Memory B cell (primary cell): ENCODE measurements at regions not wholly inside any gene's neighbourhood (a gene's known extent, or its start where the extent isn't known, plus 50 kb on each side); places are given as distances from the start of the nearest gene placed in this dataset.

Source experiments
- ATAC-seq: fragments of 150-1000 bp; cut with Tn5 transposase; 2 replicates; pipeline ENCODE4 v1.10.0; 2021; ENCODE audit warnings: low read depth, mild to moderate bottlenecking, moderate library complexity
- DNase-seq, 2 donors: peaks; one replicate each; pipeline ENCODE4 v3.0.0; 2022; ENCODE audit warnings: low spot score in 2 of 2
- H3K27ac Mint-ChIP-seq: one replicate; pipeline ENCODE4 v1.8.0; 2022; ENCODE audit warnings: mild to moderate bottlenecking, moderate library complexity, mixed read lengths
- H3K27me3 Mint-ChIP-seq: one replicate; pipeline ENCODE4 v1.8.0; 2022; ENCODE audit warnings: mixed read lengths
- H3K36me3 Mint-ChIP-seq: one replicate; pipeline ENCODE4 v1.8.0; 2022; ENCODE audit warnings: mild to moderate bottlenecking, mixed read lengths
- H3K4me1 Mint-ChIP-seq: one replicate; pipeline ENCODE4 v1.8.0; 2022; ENCODE audit warnings: mixed read lengths
- H3K4me3 Mint-ChIP-seq: one replicate; pipeline ENCODE4 v1.8.0; 2022; ENCODE audit warnings: mild to moderate bottlenecking, moderate library complexity, mixed read lengths
- H3K9me3 Mint-ChIP-seq: one replicate; pipeline ENCODE4 v1.8.0; 2022; ENCODE audit warnings: mixed read lengths

DNA sequence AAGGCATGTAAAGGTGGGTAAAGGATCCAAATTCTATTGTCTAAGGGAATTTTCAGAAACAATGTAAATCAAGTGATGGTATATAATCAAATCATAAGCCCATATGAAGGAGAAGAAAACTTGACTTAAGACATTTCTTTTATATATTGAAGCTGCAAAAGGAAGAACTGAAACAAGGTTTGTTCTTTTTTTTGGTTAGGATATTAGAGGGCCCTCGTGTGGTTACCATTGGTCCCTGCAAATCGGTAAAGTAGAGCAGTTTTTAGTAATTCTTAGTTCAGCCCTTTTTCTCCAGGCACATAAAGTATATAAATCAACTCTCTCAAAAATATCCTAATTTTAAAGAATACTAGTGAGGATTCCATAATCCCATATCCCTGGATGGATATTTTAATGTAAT, 105.6 kb upstream of the STK17B start:
- Mint-ChIP-seq H3K4me1 (peaks cover 28% of the 10 kb centered on the region), H3K9me3 (no peaks in the 10 kb centered on the region), H3K27ac (peak overlapping the region; percentile 84), H3K4me3 (no peak overlapping the region), H3K36me3 (no peaks in the 10 kb centered on the region), H3K27me3 (no peaks in the 10 kb centered on the region)
- ATAC-seq (peak; percentile 49), DNase-seq (peak in 1 of 2 donors; percentile 54)

DNA sequence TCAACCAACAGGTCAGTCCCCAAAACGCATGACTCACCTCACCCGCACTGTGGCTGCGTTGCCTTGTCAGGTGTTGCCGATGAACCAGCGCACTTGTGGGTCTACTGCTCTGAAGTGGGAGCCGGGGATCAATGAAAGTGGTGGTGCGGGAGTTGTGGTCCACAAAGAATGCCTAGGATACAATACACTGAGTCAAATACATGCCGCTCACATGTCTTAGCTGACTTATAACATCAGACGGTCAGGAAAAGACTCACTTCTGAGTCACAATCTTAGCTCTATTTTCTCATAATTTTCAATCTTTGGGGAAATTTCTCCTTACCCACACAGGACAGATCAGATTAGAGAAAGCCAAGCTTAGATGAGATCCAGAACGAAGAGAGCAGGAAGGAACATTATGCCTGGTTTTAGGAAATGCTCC, 107.1 kb upstream of the STK17B start:
- H3K4me1 Mint-ChIP-seq: peaks cover 28% of the 10 kb centered on the region

DNA sequence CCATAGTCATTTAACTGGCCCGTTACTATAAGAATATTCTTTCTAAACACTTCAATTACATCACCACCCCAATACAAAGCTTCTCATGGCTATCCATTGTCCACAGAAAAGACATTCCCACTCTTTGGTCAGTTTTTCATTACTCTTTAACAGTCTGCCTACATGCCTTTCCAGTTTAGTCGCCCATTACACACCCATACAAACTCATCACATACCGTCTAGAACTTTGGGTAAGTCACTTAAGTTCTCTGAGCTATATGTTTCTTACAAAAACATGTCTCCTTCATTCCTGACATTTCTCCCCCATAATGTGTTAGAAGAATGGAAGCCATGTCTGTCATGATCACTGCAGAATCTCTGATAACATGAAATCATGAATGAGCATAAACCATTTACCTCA, 108.2 kb upstream of the STK17B start:
- Mint-ChIP-seq H3K27ac (no peak overlapping the region), H3K4me1 (peaks cover 18% of the 10 kb centered on the region), H3K4me3 (no peak overlapping the region), H3K36me3 (no peaks in the 10 kb centered on the region), H3K27me3 (no peaks in the 10 kb centered on the region), H3K9me3 (no peaks in the 10 kb centered on the region)
- no peak for ATAC-seq
- no peak for DNase-seq

More for the DNA sequence above, 107.1 kb upstream of the STK17B start:
- Mint-ChIP-seq H3K27me3 (no peaks in the 10 kb centered on the region), H3K9me3 (no peaks in the 10 kb centered on the region), H3K27ac (no peak overlapping the region), H3K36me3 (no peaks in the 10 kb centered on the region), H3K4me3 (no peak overlapping the region)
- ATAC-seq (no peak), DNase-seq (no peak)

DNA sequence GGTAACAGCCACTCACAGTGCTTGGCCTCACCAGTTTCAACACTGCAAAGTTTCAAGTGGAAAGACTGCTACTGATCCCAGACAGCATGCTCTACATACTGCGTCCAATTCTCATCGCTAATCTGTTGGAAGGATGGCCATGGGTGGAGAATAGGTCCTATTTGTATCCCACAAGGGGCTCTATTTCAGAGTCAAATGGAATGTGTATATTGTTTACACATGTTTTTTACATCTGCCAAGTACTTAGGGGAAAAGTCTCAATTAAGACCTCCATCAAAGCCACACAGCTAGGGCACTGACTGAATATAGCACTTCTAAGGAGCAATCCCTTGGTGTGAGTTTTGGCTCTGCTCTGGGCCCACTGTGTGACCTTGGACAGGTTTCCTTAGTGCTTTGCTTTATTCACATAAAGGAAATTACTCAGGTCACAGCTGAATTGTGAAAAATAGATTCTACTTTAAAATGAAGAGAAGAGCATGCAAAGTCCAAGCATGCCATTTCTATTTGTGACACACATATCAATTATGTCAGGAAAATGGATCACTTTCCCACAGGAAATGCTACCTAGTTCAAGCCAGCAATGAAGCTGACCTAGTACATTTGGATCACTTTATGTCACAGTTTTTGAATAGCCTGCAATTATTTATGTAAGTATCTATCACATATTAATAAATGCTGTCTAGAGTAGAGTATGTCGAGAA, 112.9 kb upstream of the STK17B start:
- H3K4me3 Mint-ChIP-seq: no peak overlapping the region

DNA sequence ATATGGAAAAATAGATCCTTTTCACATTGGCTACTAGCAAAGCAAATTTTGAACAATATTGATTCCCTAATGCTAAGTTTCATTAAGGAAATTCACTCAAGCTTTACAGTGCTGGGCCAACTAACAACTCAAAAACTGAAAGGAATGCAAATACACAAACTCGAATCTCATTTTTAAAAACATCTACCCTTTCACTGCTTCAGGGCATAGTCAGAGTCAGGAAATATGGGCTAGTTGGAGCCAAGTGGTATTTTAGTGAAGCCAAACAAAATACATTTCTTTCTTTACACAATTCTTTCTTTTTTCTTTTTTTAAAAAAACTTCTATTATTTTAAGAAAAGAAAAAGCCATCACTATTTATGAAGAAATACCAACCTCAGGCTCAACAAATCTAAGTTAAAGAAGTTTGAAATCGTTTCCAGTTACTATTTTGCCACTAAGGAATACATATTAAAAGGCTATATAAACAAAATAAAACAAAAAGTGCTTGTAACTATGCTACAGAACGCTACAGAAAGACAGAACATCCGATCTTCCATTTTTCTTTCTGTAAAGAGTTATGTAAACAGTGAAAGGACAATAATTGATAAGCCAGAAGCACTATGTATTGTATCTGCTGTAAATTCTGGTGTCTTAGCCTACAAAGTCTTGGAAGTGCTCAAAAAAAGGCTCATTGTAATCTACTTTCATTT, 113.6 kb upstream of the STK17B start:
- ATAC-seq: no peak
- Mint-ChIP-seq H3K27ac (no peak overlapping the region), H3K4me3 (no peak overlapping the region), H3K27me3 (no peaks in the 10 kb centered on the region), H3K4me1 (peaks cover 20% of the 10 kb centered on the region), H3K36me3 (no peaks in the 10 kb centered on the region), H3K9me3 (no peaks in the 10 kb centered on the region)
- DNase-seq: no peak

More for the DNA sequence above, 112.9 kb upstream of the STK17B start:
- Mint-ChIP-seq H3K9me3 (no peaks in the 10 kb centered on the region), H3K4me1 (peaks cover 20% of the 10 kb centered on the region), H3K27me3 (no peaks in the 10 kb centered on the region), H3K27ac (no peak overlapping the region), H3K36me3 (no peaks in the 10 kb centered on the region)
- ATAC-seq (no peak), DNase-seq (no peak)

DNA sequence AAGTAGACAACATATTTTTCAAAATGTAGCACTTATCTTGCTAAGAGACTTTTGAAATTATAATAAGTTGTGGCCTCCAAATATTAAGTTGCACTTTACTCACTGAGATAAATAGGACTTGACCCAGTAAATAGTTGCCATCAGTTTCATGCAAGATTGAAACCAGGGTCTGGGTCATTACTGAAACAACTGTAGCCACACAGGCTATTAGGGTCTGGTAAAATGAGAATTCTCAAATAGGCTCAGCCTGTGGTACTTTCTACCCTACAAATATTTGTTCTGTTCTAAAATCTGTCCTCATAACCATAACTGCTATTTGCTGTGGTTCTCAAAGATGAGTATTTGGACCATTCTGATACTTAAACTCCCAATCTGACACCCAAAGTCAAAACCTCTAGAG, 115.4 kb upstream of the STK17B start:
- Mint-ChIP-seq H3K4me1 (peaks cover 31% of the 10 kb centered on the region), H3K27ac (no peak overlapping the region), H3K9me3 (no peaks in the 10 kb centered on the region), H3K27me3 (no peaks in the 10 kb centered on the region), H3K4me3 (no peak overlapping the region), H3K36me3 (no peaks in the 10 kb centered on the region)
- DNase-seq (no peak), ATAC-seq (no peak)

DNA sequence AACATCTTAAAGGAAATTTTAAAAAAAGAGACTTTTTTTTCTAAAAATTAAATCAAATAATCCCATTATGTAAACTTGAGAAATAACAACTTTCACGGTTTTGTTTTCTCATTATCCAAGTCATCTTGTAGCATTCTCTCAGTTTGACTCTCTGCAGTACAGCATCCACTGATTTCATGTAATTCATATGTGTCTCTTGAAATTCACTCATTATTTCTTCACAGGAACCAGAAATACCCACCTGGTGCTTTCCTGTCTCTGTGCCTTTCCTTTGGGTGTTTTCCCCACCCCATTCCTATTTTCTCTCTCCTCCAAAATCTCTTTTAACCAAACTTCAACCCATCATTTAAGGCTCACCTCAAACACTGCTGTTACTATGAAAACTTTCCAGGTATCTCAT, 116.1 kb upstream of the STK17B start:
- Mint-ChIP-seq H3K4me1 (peaks cover 37% of the 10 kb centered on the region), H3K4me3 (no peak overlapping the region), H3K27ac (peak overlapping the region; percentile 1), H3K9me3 (no peaks in the 10 kb centered on the region), H3K27me3 (no peaks in the 10 kb centered on the region), H3K36me3 (no peaks in the 10 kb centered on the region)
- DNase-seq (no peak), ATAC-seq (no peak)

DNA sequence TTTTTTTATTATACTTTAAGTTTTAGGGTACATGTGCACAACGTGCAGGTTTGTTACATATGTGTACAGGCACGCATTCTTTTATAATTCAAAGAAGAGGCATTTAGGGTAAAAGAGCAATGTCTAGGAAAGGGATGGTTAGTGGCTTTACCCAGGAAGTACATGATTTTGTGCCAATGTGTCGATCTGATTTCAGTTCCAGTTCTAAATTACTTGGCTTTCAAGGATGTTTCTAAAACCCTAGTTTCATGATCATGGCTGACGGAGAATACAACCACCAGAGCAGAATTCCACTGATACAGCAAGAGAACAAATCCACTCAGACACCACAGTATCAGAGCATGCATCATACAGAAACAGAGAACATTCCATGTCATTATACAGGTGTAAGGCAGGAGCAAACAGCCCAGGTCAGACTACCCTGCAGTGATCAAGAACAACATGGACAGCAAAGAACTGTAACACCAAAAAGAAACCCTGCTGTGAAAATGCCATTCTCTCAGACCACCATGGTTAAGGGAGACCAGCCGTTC, 116.7 kb upstream of the STK17B start:
- H3K4me3 Mint-ChIP-seq: peak overlapping the region; percentile 8
- no peaks in the 10 kb centered on the region for H3K36me3 Mint-ChIP-seq
- H3K9me3 Mint-ChIP-seq: no peaks in the 10 kb centered on the region
- H3K27ac Mint-ChIP-seq: peak overlapping the region; percentile 1
- ATAC-seq: no peak
- no peaks in the 10 kb centered on the region for H3K27me3 Mint-ChIP-seq
- DNase-seq: no peak
- H3K4me1 Mint-ChIP-seq: peaks cover 40% of the 10 kb centered on the region

DNA sequence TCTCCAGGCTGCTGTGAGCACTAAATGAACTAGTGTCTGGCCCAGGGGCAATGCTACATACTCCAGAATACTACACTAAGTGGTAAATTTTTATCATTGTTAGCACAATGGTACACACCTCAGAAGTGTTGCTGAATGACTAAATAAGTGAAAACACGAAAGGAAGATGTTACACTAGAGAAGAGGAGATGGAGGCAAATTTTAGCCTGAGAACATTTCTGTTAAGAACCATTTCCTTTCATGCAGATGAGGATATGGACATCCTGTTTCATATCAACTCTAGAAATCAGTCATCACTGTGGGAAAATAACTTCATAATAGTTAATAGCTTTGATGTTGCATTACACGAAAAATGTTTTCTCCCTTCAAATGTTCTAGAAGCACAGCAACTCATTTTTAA, 117.6 kb upstream of the STK17B start:
- Mint-ChIP-seq H3K27me3 (no peaks in the 10 kb centered on the region), H3K4me1 (peaks cover 40% of the 10 kb centered on the region), H3K4me3 (no peak overlapping the region), H3K9me3 (no peaks in the 10 kb centered on the region), H3K36me3 (no peaks in the 10 kb centered on the region), H3K27ac (no peak overlapping the region)
- DNase-seq (no peak), ATAC-seq (no peak)

DNA sequence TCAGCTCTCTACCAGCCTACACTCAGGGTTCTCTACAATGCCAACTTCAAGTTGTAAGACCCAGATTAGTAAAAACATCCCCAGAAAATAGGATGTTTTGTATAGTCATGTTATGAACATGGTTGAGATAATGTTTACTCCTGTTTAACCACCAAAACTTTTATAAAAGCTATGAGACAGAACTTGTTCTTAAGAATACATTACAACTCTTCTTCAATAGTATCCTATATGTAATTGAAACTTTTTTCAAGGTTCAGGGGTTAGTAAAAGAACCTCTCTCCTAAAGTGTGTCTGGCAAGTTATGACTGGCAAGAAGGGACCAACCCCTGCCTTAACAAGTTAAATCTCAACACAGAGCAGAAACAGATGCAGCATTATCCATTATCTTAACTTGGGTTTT, 118.8 kb upstream of the STK17B start:
- Mint-ChIP-seq H3K27ac (no peak overlapping the region), H3K4me3 (no peak overlapping the region)

DNA sequence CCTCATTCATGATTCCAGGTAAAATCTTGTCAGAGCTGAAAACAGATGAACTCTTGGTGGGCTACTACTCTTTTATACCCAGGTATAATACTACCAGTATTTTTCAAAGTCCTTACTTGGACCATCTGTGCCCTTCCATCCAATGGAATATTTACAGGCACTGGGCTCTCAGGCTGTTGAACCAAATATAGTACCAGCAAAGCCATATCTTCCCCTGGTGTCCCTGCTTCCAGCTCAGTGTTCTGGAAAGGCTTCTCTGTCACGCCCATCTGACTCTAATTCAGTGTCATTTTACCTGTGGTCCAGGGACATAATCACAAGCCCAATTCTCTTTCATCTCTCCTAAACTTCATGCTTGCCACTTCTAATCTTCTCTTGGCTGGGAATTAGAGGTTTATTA, 119.2 kb upstream of the STK17B start:
- no peak overlapping the region for H3K4me3 Mint-ChIP-seq
- H3K36me3 Mint-ChIP-seq: no peaks in the 10 kb centered on the region
- H3K4me1 Mint-ChIP-seq: peaks cover 38% of the 10 kb centered on the region

More for the DNA sequence above, 118.8 kb upstream of the STK17B start:
- Mint-ChIP-seq H3K36me3 (no peaks in the 10 kb centered on the region), H3K9me3 (no peaks in the 10 kb centered on the region), H3K4me1 (peaks cover 40% of the 10 kb centered on the region), H3K27me3 (no peaks in the 10 kb centered on the region)
- no peak for ATAC-seq
- no peak for DNase-seq

DNA sequence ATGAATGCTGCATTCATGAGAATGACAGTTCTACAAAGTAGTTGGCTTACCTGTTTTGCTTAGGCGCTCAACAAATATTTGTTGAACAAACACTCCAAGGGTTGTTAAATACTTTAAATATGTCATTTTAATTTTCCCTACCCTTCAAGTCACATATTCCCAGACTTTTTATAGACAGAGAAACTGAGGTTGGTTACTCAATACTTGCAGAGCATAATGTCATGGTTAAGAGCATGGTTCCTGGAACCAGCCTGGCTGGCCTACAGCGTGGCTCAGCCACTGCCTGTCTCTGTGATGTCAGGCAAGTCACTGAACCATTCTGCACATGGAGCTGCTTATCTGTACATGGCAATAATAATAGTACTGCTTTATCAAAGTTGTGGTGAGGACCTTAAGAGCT, 120.0 kb upstream of the STK17B start:
- peak overlapping the region; percentile 85 for H3K27ac Mint-ChIP-seq
- no peaks in the 10 kb centered on the region for H3K9me3 Mint-ChIP-seq
- H3K4me1 Mint-ChIP-seq: peaks cover 37% of the 10 kb centered on the region
- ATAC-seq (peak; percentile 44), DNase-seq (no peak)
- no peak overlapping the region for H3K4me3 Mint-ChIP-seq
- no peaks in the 10 kb centered on the region for H3K27me3 Mint-ChIP-seq
- H3K36me3 Mint-ChIP-seq: no peaks in the 10 kb centered on the region

More for the DNA sequence above, 119.2 kb upstream of the STK17B start:
- no peak for DNase-seq
- H3K27ac Mint-ChIP-seq: no peak overlapping the region
- no peaks in the 10 kb centered on the region for H3K27me3 Mint-ChIP-seq
- ATAC-seq: no peak
- H3K9me3 Mint-ChIP-seq: no peaks in the 10 kb centered on the region

DNA sequence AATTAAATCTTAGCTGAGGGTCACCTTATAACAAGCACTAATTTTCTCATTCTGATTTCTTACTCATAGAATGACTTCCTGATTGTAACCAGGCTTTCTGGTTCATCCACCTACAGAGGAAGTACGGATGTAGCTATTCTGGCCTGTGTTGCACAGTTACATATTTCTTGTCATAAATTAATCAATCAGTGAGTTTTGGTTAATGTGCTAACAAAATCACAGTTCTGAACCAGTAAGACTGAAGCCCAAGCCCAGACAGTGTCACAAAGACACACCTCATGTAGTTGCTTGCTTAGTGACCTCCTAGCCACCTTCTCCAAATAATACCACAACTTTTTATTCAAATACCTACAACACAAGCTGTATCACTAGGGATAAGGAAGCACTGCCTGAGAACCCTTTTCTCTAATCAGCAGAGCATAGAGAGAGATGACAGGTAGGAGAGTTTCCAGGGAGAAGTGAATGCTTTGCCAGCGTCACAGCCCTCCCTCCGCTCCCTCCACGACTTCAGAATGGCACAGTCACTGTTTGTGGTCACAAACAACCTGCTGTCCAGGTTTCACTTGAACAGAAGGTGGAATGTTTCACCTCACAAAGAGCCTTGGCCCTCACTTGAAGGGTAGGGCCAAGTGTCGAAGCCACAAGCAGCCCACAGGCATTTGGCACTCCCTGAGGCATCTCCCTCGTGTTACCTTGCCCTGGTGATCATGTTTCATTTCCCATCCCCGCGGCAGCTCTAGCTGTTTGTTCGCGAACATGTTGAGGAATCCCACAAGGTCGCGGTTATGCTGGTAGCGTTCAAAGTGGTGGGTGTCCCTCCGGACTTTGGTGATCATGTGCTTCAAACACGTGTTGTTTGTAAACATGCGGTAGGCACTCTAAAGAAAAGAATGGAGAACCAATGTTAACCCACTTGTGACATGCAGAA, 120.8 kb upstream of the STK17B start:
- Mint-ChIP-seq H3K4me1 (peaks cover 37% of the 10 kb centered on the region), H3K27ac (peak overlapping the region; percentile 85), H3K27me3 (no peaks in the 10 kb centered on the region), H3K36me3 (no peaks in the 10 kb centered on the region), H3K9me3 (no peaks in the 10 kb centered on the region), H3K4me3 (peak overlapping the region; percentile 69)
- ATAC-seq (peak; percentile 63), DNase-seq (no peak)
